OCI-LY1 (cell line): ENCODE measurements at regions not wholly inside any gene's neighbourhood (a gene's known extent, or its start where the extent isn't known, plus 50 kb on each side); places are given as distances from the start of the nearest gene placed in this dataset.

Source experiments
- H2AFZ ChIP-seq: fragments of 200-600 bp; sonication (generic), shearing (Covaris generic); 2 replicates; pipeline ENCODE4 v1.6.0; 2014; ENCODE audit warnings: antibody characterized with exemption, mild to moderate bottlenecking, low read length
- H3F3A ChIP-seq: fragments of 200-600 bp; sonication (generic), shearing (Covaris generic); 2 replicates; pipeline ENCODE4 v1.6.0; 2014; ENCODE audit warnings: mild to moderate bottlenecking, antibody characterized with exemption, low read length, moderate library complexity; ENCODE audit not compliant: insufficient read depth
- H3K27ac ChIP-seq: fragments of 200-600 bp; sonication (generic); 2 replicates; pipeline ENCODE4 v1.5.1; 2014; ENCODE audit warnings: low read length, mixed run types, mild to moderate bottlenecking, low read depth; ENCODE audit not compliant: poor library complexity, severe bottlenecking
- H3K27me3 ChIP-seq: fragments of 200-600 bp; sonication (generic); 2 replicates; pipeline ENCODE4 v1.6.0; 2014; ENCODE audit warnings: antibody characterized with exemption, mild to moderate bottlenecking, low read length, moderate library complexity; ENCODE audit not compliant: insufficient read depth
- H3K36me3 ChIP-seq: fragments of 200-600 bp; sonication (generic); 2 replicates; pipeline ENCODE4 v1.6.1; 2014; ENCODE audit warnings: mild to moderate bottlenecking, antibody characterized with exemption, low read length, moderate library complexity, mixed read lengths; ENCODE audit not compliant: insufficient read depth
- H3K4me1 ChIP-seq: fragments of 200-600 bp; sonication (generic); 2 replicates; pipeline ENCODE4 v1.5.1; 2014; ENCODE audit warnings: mild to moderate bottlenecking, low read length, moderate library complexity; ENCODE audit not compliant: insufficient read depth, severe bottlenecking
- H3K4me2 ChIP-seq: fragments of 200-600 bp; sonication (generic), shearing (Covaris generic); 2 replicates; pipeline ENCODE4 v1.6.1; 2014; ENCODE audit warnings: low read length
- H3K4me3 ChIP-seq: fragments of 200-600 bp; sonication (generic); 2 replicates; pipeline ENCODE4 v1.5.1; 2014; ENCODE audit warnings: low read length, low read depth, mild to moderate bottlenecking, mixed read lengths; ENCODE audit not compliant: poor library complexity, severe bottlenecking
- H3K79me2 ChIP-seq: fragments of 200-600 bp; shearing (Covaris generic); 2 replicates; pipeline ENCODE4 v1.6.1; 2016; ENCODE audit warnings: mixed run types, low read length, mixed read lengths; ENCODE audit not compliant: insufficient read depth
- H3K9ac ChIP-seq: fragments of 200-600 bp; sonication (generic), shearing (Covaris generic); 2 replicates; pipeline ENCODE4 v1.6.1; 2014; ENCODE audit warnings: mild to moderate bottlenecking, low read length, mixed read lengths
- H3K9me2 ChIP-seq: fragments of 200-600 bp; sonication (generic), shearing (Covaris generic); 2 replicates; pipeline ENCODE4 v1.6.1; 2014; ENCODE audit warnings: low read depth, mild to moderate bottlenecking, low read length, mixed read lengths
- H3K9me3 ChIP-seq: fragments of 200-600 bp; shearing (Covaris generic); 2 replicates; pipeline ENCODE4 v1.6.1; 2014; ENCODE audit warnings: low read length, mixed read lengths
- H4K20me1 ChIP-seq: fragments of 200-600 bp; sonication (generic), shearing (Covaris generic); 2 replicates; pipeline ENCODE4 v1.6.0; 2016; ENCODE audit warnings: mild to moderate bottlenecking, low read length; ENCODE audit not compliant: insufficient read depth
- CTCF ChIP-seq: fragments of 200-600 bp; sonication (generic), shearing (Covaris generic); IDR thresholded peaks from 2 replicates; pipeline ENCODE4 v1.5.1; 2017; ENCODE audit warnings: mild to moderate bottlenecking, antibody characterized with exemption, low read length, moderate library complexity, mixed read lengths
- EZH2 ChIP-seq: fragments of 200-600 bp; sonication (generic), shearing (Covaris generic); IDR thresholded peaks from 2 replicates; pipeline ENCODE4 v1.8.0; 2017; ENCODE audit warnings: borderline replicate concordance, mixed run types, mild to moderate bottlenecking, antibody characterized with exemption, low read length, moderate library complexity, mixed read lengths

DNA sequence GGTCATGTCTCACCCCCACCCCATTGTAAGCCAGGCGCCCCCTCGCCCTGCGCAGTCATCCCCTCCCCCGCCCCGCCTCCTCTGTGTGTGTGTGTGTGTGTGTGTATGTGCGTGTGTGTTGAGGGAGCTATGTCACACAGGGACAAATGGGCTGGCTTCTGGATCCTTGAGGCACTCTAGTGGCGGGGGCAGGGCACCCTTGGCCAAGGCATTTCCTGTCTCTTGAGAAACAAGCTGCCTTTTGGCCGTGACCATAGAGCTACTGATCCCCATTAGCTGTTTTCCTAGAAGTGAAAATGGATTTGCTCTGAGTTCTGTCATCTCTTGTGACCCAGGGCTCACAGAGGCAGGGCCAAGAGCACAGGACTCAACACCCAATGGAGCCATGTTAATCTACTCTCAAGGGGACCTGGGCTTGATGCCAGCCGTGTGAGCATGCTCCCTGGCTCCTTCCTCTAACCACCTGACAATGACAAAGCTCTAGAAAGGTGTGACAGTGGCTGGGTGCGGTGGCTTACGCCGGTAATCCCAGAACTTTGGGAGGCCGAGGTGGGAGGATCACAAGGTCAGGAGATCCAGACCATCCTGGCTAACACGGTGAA is 162.5 kb upstream of the BCOR start:
- no peaks in the 10 kb centered on the region for H3K36me3 ChIP-seq
- H3K9me3 ChIP-seq: no peaks in the 10 kb centered on the region
- no peak overlapping the region for H2AFZ ChIP-seq
- H3K9me2 ChIP-seq: no peaks in the 10 kb centered on the region
- TF ChIP-seq CTCF (no peak), EZH2 (no peak)
- H3K79me2 ChIP-seq: no peaks in the 10 kb centered on the region
- H3K27me3 ChIP-seq: no peaks in the 10 kb centered on the region
- H3K4me2 ChIP-seq: no peak overlapping the region
- no peak overlapping the region for H3K4me3 ChIP-seq
- no peaks in the 10 kb centered on the region for H3K4me1 ChIP-seq
- no peak overlapping the region for H3K27ac ChIP-seq
- H4K20me1 ChIP-seq: no peaks in the 10 kb centered on the region
- H3F3A ChIP-seq: no peaks in the 10 kb centered on the region
- no peak overlapping the region for H3K9ac ChIP-seq

- Histone ChIP-seq H3K27me3 (no peaks in the 10 kb centered on the region), H3K9me2 (no peaks in the 10 kb centered on the region), H3K4me1 (no peaks in the 10 kb centered on the region), H3F3A (no peaks in the 10 kb centered on the region), H3K4me3 (no peak overlapping the region), H3K36me3 (no peaks in the 10 kb centered on the region), H3K27ac (no peak overlapping the region), H4K20me1 (no peaks in the 10 kb centered on the region), H2AFZ (no peak overlapping the region), H3K9me3 (no peaks in the 10 kb centered on the region), H3K4me2 (no peak overlapping the region), H3K79me2 (no peaks in the 10 kb centered on the region), H3K9ac (no peak overlapping the region)
- no peak for TF ChIP-seq CTCF
- no peak for TF ChIP-seq EZH2
Observed at GRCh38 chrX:40258909-40259308, 161.2 kb upstream of the BCOR start.

GRCh38 chrX:40253771-40254170 is 156.0 kb upstream of the BCOR start:
- no peak overlapping the region for H2AFZ ChIP-seq
- no peak for TF ChIP-seq CTCF
- TF ChIP-seq EZH2: no peak
- H3F3A ChIP-seq: no peaks in the 10 kb centered on the region
- no peaks in the 10 kb centered on the region for H3K9me2 ChIP-seq
- H3K4me3 ChIP-seq: no peak overlapping the region
- H3K79me2 ChIP-seq: no peaks in the 10 kb centered on the region
- H3K9ac ChIP-seq: no peak overlapping the region
- H3K9me3 ChIP-seq: no peaks in the 10 kb centered on the region
- H3K36me3 ChIP-seq: no peaks in the 10 kb centered on the region
- no peaks in the 10 kb centered on the region for H3K27me3 ChIP-seq
- H3K27ac ChIP-seq: no peak overlapping the region
- H3K4me1 ChIP-seq: no peaks in the 10 kb centered on the region
- no peaks in the 10 kb centered on the region for H4K20me1 ChIP-seq
- H3K4me2 ChIP-seq: no peak overlapping the region
